ENCODE measurements at regions not wholly inside any gene's neighbourhood (a gene's known extent, or its start where the extent isn't known, plus 50 kb on each side); places are given as distances from the start of the nearest gene placed in this dataset.

GRCh38 chr7:126119981-126120380 is 1132.8 kb downstream of the GRM8 start:
- TF ChIP-seq CTCF (conservative IDR thresholded peaks at IDR 0.05; ENCODE audit: low read depth in 2 of 2) (no peak), EZH2phosphoT487 (IDR thresholded peaks at IDR 0.05; ENCODE audit: unreplicated experiment) (no peak), POLR2AphosphoS5 (IDR thresholded peaks at IDR 0.05; ENCODE audit: low read depth) (no peak), EZH2 (IDR thresholded peaks at IDR 0.05; ENCODE audit: low read depth, unreplicated experiment) (no peak), NANOG (IDR thresholded peaks at IDR 0.05; ENCODE audit: borderline replicate concordance) (no peak)

Data from GM23338 (cell line).